GM12878 (cell line): ENCODE measurements at regions not wholly inside any gene's neighbourhood (a gene's known extent, or its start where the extent isn't known, plus 50 kb on each side); places are given as distances from the start of the nearest gene placed in this dataset.

Source experiments
- ATAC-seq: fragments of 200-7000 bp; cut with Tn5 transposase; 3 replicates; pipeline ENCODE4 v1.9.1; 2020; ENCODE audit warnings: mild to moderate bottlenecking, moderate library complexity
- BruUV-seq: library from RNA; stranded (reverse); fragments of 400-500 nt; replicated peaks from 2 replicates; lab custom pipeline; 2021; lab: Mats Ljungman, UMichigan
- CTCF ChIA-PET: fragments of 300-600 bp; sonication (Branson Sonifier 250); formaldehyde crosslinking; extraction: SDS; loops from one replicate; lab custom pipeline; 2021; ENCODE audit warnings: inconsistent platforms; lab: Yijun Ruan, JAX
- POLR2A ChIA-PET: fragments of 350-600 bp; formaldehyde crosslinking; extraction: SDS; loops from one replicate; lab custom pipeline; 2021; ENCODE audit warnings: inconsistent platforms; lab: Charles Lee
- RAD21 ChIA-PET: fragments of 300-600 bp; sonication (Branson Sonifier 250); formaldehyde crosslinking; loops from one replicate; lab custom pipeline; 2023; ENCODE audit warnings: antibody characterized with exemption; ENCODE audit not compliant: unreplicated experiment; lab: Charles Lee
- SMC1A ChIA-PET: fragments of 300-600 bp; sonication (Branson Sonifier 250); formaldehyde crosslinking; loops from one replicate; lab custom pipeline; 2023; ENCODE audit not compliant: unreplicated experiment, uncharacterized antibody; lab: Charles Lee
- DNase-seq: peaks from one replicate; pipeline ENCODE4 v3.0.0-alpha.2; 2011; ENCODE audit warnings: low read depth, low spot score
- FAIRE-seq: peaks from 3 replicates; lab custom pipeline; 2011; peaks lifted over from hg19 to GRCh38; lab: Jason Lieb, UNC
- H2AFZ ChIP-seq: 2 replicates; pipeline ENCODE4 v1.6.0; 2011; ENCODE audit warnings: low read depth, low read length, control low read depth; ENCODE audit not compliant: control insufficient read depth
- H3K27ac ChIP-seq: 2 replicates; pipeline ENCODE4 v1.5.1; 2011; ENCODE audit warnings: control low read depth; ENCODE audit not compliant: control insufficient read depth, insufficient read depth
- H3K27me3 ChIP-seq, 2 experiments: replicated peaks in 1 of 2; 2 replicates each; pipeline versions ENCODE4 v1.6.0 to v1.6.1; 2011; ENCODE audit warnings: low read length in 1 of 2; ENCODE audit not compliant: control insufficient read depth in 2 of 2, insufficient read depth in 2 of 2
- H3K36me3 ChIP-seq, 2 experiments: 2 replicates each; pipeline ENCODE4 v1.5.1; 2011; ENCODE audit warnings: low read length in 1 of 2; ENCODE audit not compliant: control insufficient read depth in 2 of 2, insufficient read depth in 2 of 2
- H3K4me1 ChIP-seq: 2 replicates; pipeline ENCODE4 v1.6.1; 2011; ENCODE audit warnings: mild to moderate bottlenecking, low read length, moderate library complexity, mixed read lengths; ENCODE audit not compliant: control insufficient read depth, insufficient read depth
- H3K4me2 ChIP-seq: 2 replicates; pipeline ENCODE4 v1.6.0; 2011; ENCODE audit warnings: control low read depth; ENCODE audit not compliant: control insufficient read depth, insufficient read depth
- H3K4me3 ChIP-seq: fragments of 200-600 bp; sonication (generic); 2 replicates; pipeline ENCODE4 v1.5.1; 2016
- H3K79me2 ChIP-seq: 2 replicates; pipeline ENCODE4 v1.6.0; 2011; ENCODE audit warnings: low read length; ENCODE audit not compliant: control insufficient read depth, insufficient read depth
- H3K9ac ChIP-seq: 2 replicates; pipeline ENCODE4 v1.8.0; 2011; ENCODE audit warnings: low read length, control low read depth, mixed read lengths; ENCODE audit not compliant: control insufficient read depth, insufficient read depth
- H3K9me3 ChIP-seq: replicated peaks from 3 replicates; pipeline ENCODE4 v1.5.1; 2011; ENCODE audit warnings: mild to moderate bottlenecking, low read length; ENCODE audit not compliant: control insufficient read depth, insufficient read depth
- H4K20me1 ChIP-seq: 2 replicates; pipeline ENCODE4 v1.6.0; 2011; ENCODE audit not compliant: control insufficient read depth, insufficient read depth
- BHLHE40 ChIP-seq, 2 experiments: fragments of 450-650 bp in 1 of 2; IDR thresholded peaks; 2 replicates each; pipeline ENCODE4 v1.6.1; 2011 to 2017; ENCODE audit warnings: low read depth in 2 of 2, borderline replicate concordance in 1 of 2, improper control_type of control experiment in 1 of 2, low read length in 1 of 2, mild to moderate bottlenecking in 1 of 2
- CHD4 ChIP-seq: fragments of 200-600 bp; sonication (generic); IDR thresholded peaks from 2 replicates; pipeline ENCODE4 v1.6.1; 2016; ENCODE audit warnings: mild to moderate bottlenecking
- MEF2B ChIP-seq: fragments of 450-650 bp; IDR thresholded peaks from 2 replicates; pipeline ENCODE4 v1.6.1; 2018; ENCODE audit warnings: mild to moderate bottlenecking, moderate library complexity; ENCODE audit not compliant: partially characterized antibody, poor library complexity, severe bottlenecking
- RB1 ChIP-seq: fragments of 450-650 bp; formaldehyde crosslinking; IDR thresholded peaks from 2 replicates; pipeline ENCODE4 v1.6.1; 2017; ENCODE audit warnings: mild to moderate bottlenecking, borderline replicate concordance
- RBBP5 ChIP-seq: fragments of 200-600 bp; sonication (generic); conservative IDR thresholded peaks from 2 replicates; pipeline ENCODE4 v1.6.1; 2016
- SMAD1 ChIP-seq: fragments of 450-650 bp; IDR thresholded peaks from 2 replicates; pipeline ENCODE4 v1.6.1; 2018; ENCODE audit warnings: mild to moderate bottlenecking, low read depth; ENCODE audit not compliant: partially characterized antibody
- SP1 ChIP-seq: IDR thresholded peaks from one replicate; pipeline ENCODE4 v1.6.1; 2011; ENCODE audit warnings: low read depth, low read length
- TCF7 ChIP-seq: IDR thresholded peaks from 2 replicates; pipeline ENCODE4 v1.6.1; 2014; ENCODE audit warnings: antibody characterized with exemption, borderline replicate concordance
- USF2 ChIP-seq: IDR thresholded peaks from 2 replicates; pipeline ENCODE4 v1.6.1; 2011; ENCODE audit warnings: low read depth, low read length, improper control_type of control experiment, borderline replicate concordance
- ZSCAN29 ChIP-seq: fragments of 450-650 bp; IDR thresholded peaks from 2 replicates; pipeline ENCODE4 v1.6.1; 2017; ENCODE audit warnings: mild to moderate bottlenecking, moderate library complexity
- WGBS: methylation state at CpG from one replicate; pipeline ENCODE4 v1.1.6; 2016; ENCODE audit warnings: low lambda C conversion rate; ENCODE audit not compliant: insufficient replicate concordance, insufficient coverage; ENCODE audit errors: missing lambda C conversion rate; 5-methylcytosine and 5-hydroxymethylcytosine counted together
- in situ Hi-C: fragments of 300-500 bp; cut with MboI; formaldehyde crosslinking; loops from 9 replicates; pipeline ENCODE4 v1.14.3; 2018; ENCODE audit warnings: mixed read lengths
- intact Hi-C: fragments of 100-400 bp; cut with micrococcal nuclease; formaldehyde crosslinking; loops from one replicate; pipeline ENCODE4 v1.14.2; 2022; ENCODE audit not compliant: unreplicated experiment
- TF ChIP-seq, protein P1 (sequence below), 3 experiments: IDR thresholded peaks in 2 of 3; conservative IDR thresholded peaks in 1 of 3; 2 replicates each; pipeline ENCODE4 v1.5.1; 2011; ENCODE audit warnings: low read depth in 3 of 3, low read length in 3 of 3, mild to moderate bottlenecking in 3 of 3, control low read depth in 2 of 3, moderate library complexity in 2 of 3, inconsistent platforms in 1 of 3, mixed read lengths in 1 of 3; ENCODE audit not compliant: control insufficient read depth in 2 of 3, insufficient read depth in 1 of 3; ENCODE audit errors: extremely low read depth in 1 of 3
- TF ChIP-seq, protein P2 (sequence below): fragments of 450-650 bp; IDR thresholded peaks from 2 replicates; pipeline ENCODE4 v1.6.1; 2017; ENCODE audit warnings: mild to moderate bottlenecking, low read depth, inconsistent platforms; ENCODE audit not compliant: poor library complexity, severe bottlenecking
- TF ChIP-seq, protein P3 (sequence below): IDR thresholded peaks from 2 replicates; pipeline ENCODE4 v1.6.1; 2012; ENCODE audit warnings: mild to moderate bottlenecking, low read depth, low read length

DNA sequence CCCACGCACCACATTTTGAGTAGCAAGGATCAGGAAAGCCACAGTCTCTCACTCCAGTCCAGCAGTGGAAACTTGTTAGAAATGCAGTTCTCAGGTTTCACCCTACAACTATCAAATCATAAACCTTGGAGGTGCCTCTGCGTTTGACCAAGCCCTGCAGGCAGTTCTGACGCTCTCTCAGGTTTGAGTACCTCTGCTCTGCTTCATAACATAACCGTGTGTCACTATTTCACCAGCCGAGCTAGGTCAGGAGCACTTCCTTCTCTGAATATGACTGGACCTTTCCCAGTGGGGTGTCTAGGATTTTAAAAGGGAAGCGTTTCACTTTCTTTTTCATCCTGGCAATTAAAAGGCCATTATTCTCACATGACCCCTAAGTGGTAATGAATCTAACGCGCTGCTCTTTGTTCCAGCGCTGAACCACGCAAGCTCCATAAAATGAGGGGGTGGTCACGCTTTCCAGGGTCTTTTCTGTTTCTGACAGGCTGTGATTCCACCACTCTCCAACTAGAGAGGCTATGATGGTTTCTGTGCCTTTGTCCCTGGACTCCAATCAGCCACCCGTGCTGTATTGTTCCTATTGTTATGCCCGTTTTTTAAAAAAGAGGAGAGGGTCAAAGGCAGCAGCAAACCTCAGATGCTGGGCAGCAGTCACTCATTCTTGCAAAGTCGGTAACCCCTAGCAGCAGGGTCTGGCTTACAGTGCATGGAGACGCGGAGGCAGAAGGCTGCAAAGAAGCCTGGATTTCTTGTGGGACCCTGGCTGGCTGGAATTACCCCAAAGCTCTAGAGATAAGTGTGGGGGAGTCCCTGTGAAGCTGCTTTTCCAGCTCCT is 75.2 kb upstream of the CTNNA2 start (continued):
- TF ChIP-seq, protein P1, sequence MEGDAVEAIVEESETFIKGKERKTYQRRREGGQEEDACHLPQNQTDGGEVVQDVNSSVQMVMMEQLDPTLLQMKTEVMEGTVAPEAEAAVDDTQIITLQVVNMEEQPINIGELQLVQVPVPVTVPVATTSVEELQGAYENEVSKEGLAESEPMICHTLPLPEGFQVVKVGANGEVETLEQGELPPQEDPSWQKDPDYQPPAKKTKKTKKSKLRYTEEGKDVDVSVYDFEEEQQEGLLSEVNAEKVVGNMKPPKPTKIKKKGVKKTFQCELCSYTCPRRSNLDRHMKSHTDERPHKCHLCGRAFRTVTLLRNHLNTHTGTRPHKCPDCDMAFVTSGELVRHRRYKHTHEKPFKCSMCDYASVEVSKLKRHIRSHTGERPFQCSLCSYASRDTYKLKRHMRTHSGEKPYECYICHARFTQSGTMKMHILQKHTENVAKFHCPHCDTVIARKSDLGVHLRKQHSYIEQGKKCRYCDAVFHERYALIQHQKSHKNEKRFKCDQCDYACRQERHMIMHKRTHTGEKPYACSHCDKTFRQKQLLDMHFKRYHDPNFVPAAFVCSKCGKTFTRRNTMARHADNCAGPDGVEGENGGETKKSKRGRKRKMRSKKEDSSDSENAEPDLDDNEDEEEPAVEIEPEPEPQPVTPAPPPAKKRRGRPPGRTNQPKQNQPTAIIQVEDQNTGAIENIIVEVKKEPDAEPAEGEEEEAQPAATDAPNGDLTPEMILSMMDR (IDR thresholded peaks at IDR 0.05 in 2 of 3, conservative IDR thresholded peaks at IDR 0.05 in 1 of 3; ENCODE audit: control insufficient read depth in 2 of 3, extremely low read depth in 1 of 3, insufficient read depth in 1 of 3, low read depth in 3 of 3, low read length in 3 of 3) = no peak

DNA sequence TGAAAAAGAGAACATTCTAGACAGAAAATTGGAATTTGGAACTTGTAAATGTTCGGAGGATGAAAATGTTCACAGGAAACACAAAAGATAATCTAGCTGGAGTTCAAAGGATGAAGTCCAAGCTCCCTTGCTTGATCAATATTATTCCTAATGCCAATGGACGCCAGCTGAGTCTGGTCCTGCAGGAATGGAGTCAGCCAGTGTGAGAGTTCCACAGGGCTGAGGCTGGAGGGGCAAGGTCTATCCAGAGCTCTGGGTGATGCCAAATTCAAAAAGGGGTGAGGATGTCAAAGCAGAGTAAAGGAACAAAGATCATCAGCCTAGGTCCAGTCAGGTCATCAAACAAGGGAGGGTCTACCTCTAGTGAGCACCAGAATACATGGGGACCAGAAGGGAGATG is 78.5 kb upstream of the CTNNA2 start:
- no peak overlapping the region for H3K4me2 ChIP-seq
- WGBS = 0% methylated on average over 2 of the region's 2 CpGs
- POLR2A ChIA-PET = no interaction called here
- H3K79me2 ChIP-seq = no peaks in the 10 kb centered on the region
- H3K9ac ChIP-seq = no peak overlapping the region
- FAIRE-seq = no peak
- H3K36me3 ChIP-seq = no peaks in the 10 kb centered on the region
- H3K4me3 ChIP-seq = no peak overlapping the region
- intact Hi-C loops (no loop called here), in situ Hi-C loops (no loop called here)
- SMC1A ChIA-PET = interaction anchor here (0.6 kb wide), 1 partner anchor 13 kb away, joined by 3 read pairs; no protein-coding TSS in a partner anchor
- H3K27me3 ChIP-seq = no peaks in the 10 kb centered on the region
- DNase-seq = no peak
- ATAC-seq = no peak
- BruUV-seq = no TSS peak
- CTCF ChIA-PET = no interaction called here
- RAD21 ChIA-PET = no interaction called here
- no peaks in the 10 kb centered on the region for H3K4me1 ChIP-seq
- no peak overlapping the region for H2AFZ ChIP-seq
- no peak overlapping the region for H3K27ac ChIP-seq
- H4K20me1 ChIP-seq = no peaks in the 10 kb centered on the region
- H3K9me3 ChIP-seq = no peaks in the 10 kb centered on the region
- no peak for TF ChIP-seq BHLHE40 (IDR thresholded peaks at IDR 0.05; ENCODE audit: borderline replicate concordance in 1 of 2, low read depth in 2 of 2, low read length in 1 of 2)
- no peak for TF ChIP-seq USF2
- no peak for TF ChIP-seq ZSCAN29
- no peak for TF ChIP-seq RBBP5
- TF ChIP-seq, protein P2, sequence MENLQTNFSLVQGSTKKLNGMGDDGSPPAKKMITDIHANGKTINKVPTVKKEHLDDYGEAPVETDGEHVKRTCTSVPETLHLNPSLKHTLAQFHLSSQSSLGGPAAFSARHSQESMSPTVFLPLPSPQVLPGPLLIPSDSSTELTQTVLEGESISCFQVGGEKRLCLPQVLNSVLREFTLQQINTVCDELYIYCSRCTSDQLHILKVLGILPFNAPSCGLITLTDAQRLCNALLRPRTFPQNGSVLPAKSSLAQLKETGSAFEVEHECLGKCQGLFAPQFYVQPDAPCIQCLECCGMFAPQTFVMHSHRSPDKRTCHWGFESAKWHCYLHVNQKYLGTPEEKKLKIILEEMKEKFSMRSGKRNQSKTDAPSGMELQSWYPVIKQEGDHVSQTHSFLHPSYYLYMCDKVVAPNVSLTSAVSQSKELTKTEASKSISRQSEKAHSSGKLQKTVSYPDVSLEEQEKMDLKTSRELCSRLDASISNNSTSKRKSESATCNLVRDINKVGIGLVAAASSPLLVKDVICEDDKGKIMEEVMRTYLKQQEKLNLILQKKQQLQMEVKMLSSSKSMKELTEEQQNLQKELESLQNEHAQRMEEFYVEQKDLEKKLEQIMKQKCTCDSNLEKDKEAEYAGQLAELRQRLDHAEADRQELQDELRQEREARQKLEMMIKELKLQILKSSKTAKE = no peak
- no peak for TF ChIP-seq RB1
- TF ChIP-seq MEF2B = no peak
- TF ChIP-seq, protein P3, sequence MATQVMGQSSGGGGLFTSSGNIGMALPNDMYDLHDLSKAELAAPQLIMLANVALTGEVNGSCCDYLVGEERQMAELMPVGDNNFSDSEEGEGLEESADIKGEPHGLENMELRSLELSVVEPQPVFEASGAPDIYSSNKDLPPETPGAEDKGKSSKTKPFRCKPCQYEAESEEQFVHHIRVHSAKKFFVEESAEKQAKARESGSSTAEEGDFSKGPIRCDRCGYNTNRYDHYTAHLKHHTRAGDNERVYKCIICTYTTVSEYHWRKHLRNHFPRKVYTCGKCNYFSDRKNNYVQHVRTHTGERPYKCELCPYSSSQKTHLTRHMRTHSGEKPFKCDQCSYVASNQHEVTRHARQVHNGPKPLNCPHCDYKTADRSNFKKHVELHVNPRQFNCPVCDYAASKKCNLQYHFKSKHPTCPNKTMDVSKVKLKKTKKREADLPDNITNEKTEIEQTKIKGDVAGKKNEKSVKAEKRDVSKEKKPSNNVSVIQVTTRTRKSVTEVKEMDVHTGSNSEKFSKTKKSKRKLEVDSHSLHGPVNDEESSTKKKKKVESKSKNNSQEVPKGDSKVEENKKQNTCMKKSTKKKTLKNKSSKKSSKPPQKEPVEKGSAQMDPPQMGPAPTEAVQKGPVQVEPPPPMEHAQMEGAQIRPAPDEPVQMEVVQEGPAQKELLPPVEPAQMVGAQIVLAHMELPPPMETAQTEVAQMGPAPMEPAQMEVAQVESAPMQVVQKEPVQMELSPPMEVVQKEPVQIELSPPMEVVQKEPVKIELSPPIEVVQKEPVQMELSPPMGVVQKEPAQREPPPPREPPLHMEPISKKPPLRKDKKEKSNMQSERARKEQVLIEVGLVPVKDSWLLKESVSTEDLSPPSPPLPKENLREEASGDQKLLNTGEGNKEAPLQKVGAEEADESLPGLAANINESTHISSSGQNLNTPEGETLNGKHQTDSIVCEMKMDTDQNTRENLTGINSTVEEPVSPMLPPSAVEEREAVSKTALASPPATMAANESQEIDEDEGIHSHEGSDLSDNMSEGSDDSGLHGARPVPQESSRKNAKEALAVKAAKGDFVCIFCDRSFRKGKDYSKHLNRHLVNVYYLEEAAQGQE = no peak
- no peak for TF ChIP-seq SP1
- TF ChIP-seq CHD4 = no peak
- TF ChIP-seq SMAD1 = no peak
- no peak for TF ChIP-seq TCF7
